B cell (primary cell): ENCODE measurements at regions not wholly inside any gene's neighbourhood (a gene's known extent, or its start where the extent isn't known, plus 50 kb on each side); places are given as distances from the start of the nearest gene placed in this dataset.

ENCODE experiments used
- ATAC-seq: fragments of 200-7000 bp; cut with Tn5 transposase; one replicate; pipeline ENCODE4 v1.10.0; 2021; ENCODE audit warnings: low read depth, mild to moderate bottlenecking, moderate number of reproducible peaks, moderate library complexity
- CTCF ChIA-PET: fragments of 350-600 bp; sonication (Branson Sonifier 250); formaldehyde crosslinking; loops from one replicate; lab custom pipeline; 2021; ENCODE audit warnings: antibody characterized with exemption, inconsistent platforms; lab: Charles Lee
- POLR2A ChIA-PET: fragments of 350-600 bp; sonication (Branson Sonifier 250); formaldehyde crosslinking; loops from one replicate; lab custom pipeline; 2021; ENCODE audit warnings: antibody characterized with exemption; lab: Charles Lee
- DNase-seq: peaks from one replicate; pipeline ENCODE4 v3.0.0; 2013
- H2AFZ ChIP-seq: 2 replicates; pipeline ENCODE4 v1.6.1; 2012; ENCODE audit warnings: mild to moderate bottlenecking, low read depth, low read length; ENCODE audit not compliant: insufficient read depth, poor library complexity, severe bottlenecking
- H3K27ac ChIP-seq, 2 donors: 1 replicate in 1 of 2; 2 replicates in 1 of 2; pipeline ENCODE4 v1.5.1; 2012 to 2013; ENCODE audit warnings: low read length in 2 of 2, mild to moderate bottlenecking in 2 of 2, moderate library complexity in 1 of 2
- H3K27me3 ChIP-seq, 4 experiments: fragments of 200-600 bp in 1 of 4; sonication (generic) in 1 of 4; replicated peaks in 1 of 4; 1 replicate in 2 of 4; 2 replicates in 2 of 4; pipeline versions ENCODE4 v1.6.1 to v1.7.0; 2013 to 2016; ENCODE audit warnings: low read length in 3 of 4, mild to moderate bottlenecking in 2 of 4, mixed read lengths in 1 of 4, moderate library complexity in 1 of 4; ENCODE audit not compliant: insufficient read depth in 4 of 4, control insufficient read depth in 3 of 4; ENCODE audit errors: control extremely low read depth in 1 of 4
- H3K36me3 ChIP-seq, 2 experiments: replicated peaks in 1 of 2; 1 replicate in 1 of 2; 2 replicates in 1 of 2; pipeline versions ENCODE4 v1.6.1 to v1.7.1; 2013; ENCODE audit warnings: low read length in 1 of 2; ENCODE audit not compliant: insufficient read depth in 2 of 2, control insufficient read depth in 1 of 2; ENCODE audit errors: control extremely low read depth in 1 of 2, extremely low read depth in 1 of 2
- H3K4me1 ChIP-seq, 2 donors: fragments of 200-600 bp in 1 of 2; sonication (generic) in 1 of 2; 1 replicate in 1 of 2; 2 replicates in 1 of 2; pipeline versions ENCODE4 v1.5.1 to v1.6.1; 2013 to 2017; ENCODE audit warnings: low read length in 2 of 2; ENCODE audit not compliant: control insufficient read depth in 2 of 2, insufficient read depth in 2 of 2
- H3K4me2 ChIP-seq: replicated peaks from 2 replicates; pipeline ENCODE3; 2012; ENCODE audit warnings: mild to moderate bottlenecking, low read depth, low read length; ENCODE audit not compliant: poor library complexity, severe bottlenecking
- H3K4me3 ChIP-seq, 5 experiments: fragments of 200-600 bp in 1 of 5; sonication (generic) in 1 of 5; 1 replicate in 3 of 5; 2 replicates in 2 of 5; pipeline versions ENCODE4 v1.5.1 to v1.7.0; 2011 to 2016; ENCODE audit warnings: low read length in 4 of 5, mild to moderate bottlenecking in 4 of 5, low read depth in 2 of 5, control low read depth in 1 of 5, moderate library complexity in 1 of 5; ENCODE audit not compliant: insufficient read depth in 1 of 5; ENCODE audit errors: control extremely low read depth in 1 of 5, extremely low read depth in 1 of 5
- H3K79me2 ChIP-seq: fragments of 200-600 bp; sonication (generic); one replicate; pipeline ENCODE4 v1.6.0; 2016; ENCODE audit warnings: low read length; ENCODE audit not compliant: control insufficient read depth, insufficient read depth
- H3K9ac ChIP-seq: fragments of 200-600 bp; sonication (generic); 2 replicates; pipeline ENCODE4 v1.6.1; 2017; ENCODE audit warnings: mild to moderate bottlenecking, low read length, moderate library complexity
- H3K9me3 ChIP-seq, 3 donors: one replicate each; pipeline versions ENCODE4 v1.6.1 to v1.7.1; 2013; ENCODE audit warnings: low read length in 2 of 3; ENCODE audit not compliant: control insufficient read depth in 2 of 3, insufficient read depth in 1 of 3; ENCODE audit errors: control extremely low read depth in 1 of 3
- H4K20me1 ChIP-seq: 2 replicates; pipeline ENCODE4 v1.6.0; 2012; ENCODE audit warnings: mild to moderate bottlenecking, low read length; ENCODE audit not compliant: insufficient read depth, control insufficient read depth, poor library complexity, severe bottlenecking
- H3K27ac Mint-ChIP-seq: one replicate; pipeline ENCODE4 v1.8.0; 2021; ENCODE audit warnings: mixed read lengths
- H3K27me3 Mint-ChIP-seq: one replicate; pipeline ENCODE4 v1.8.0; 2021; ENCODE audit warnings: mixed read lengths
- H3K4me1 Mint-ChIP-seq: one replicate; pipeline ENCODE4 v1.8.0; 2021; ENCODE audit warnings: mixed read lengths
- H3K4me3 Mint-ChIP-seq: one replicate; pipeline ENCODE4 v1.8.0; 2021; ENCODE audit warnings: mixed read lengths
- H3K9me3 Mint-ChIP-seq: one replicate; pipeline ENCODE4 v1.8.0; 2022; ENCODE audit warnings: mixed read lengths; ENCODE audit not compliant: insufficient read depth
- EZH2 ChIP-seq: IDR thresholded peaks from 2 replicates; pipeline ENCODE4 v1.6.1; 2012; ENCODE audit warnings: borderline replicate concordance, low read depth, mild to moderate bottlenecking, moderate library complexity, low read length; ENCODE audit not compliant: insufficient read depth, poor library complexity, severe bottlenecking
- WGBS: methylation state at CpG from one replicate; pipeline ENCODE4 v1.1.5; 2013; ENCODE audit warnings: missing lambda C conversion rate; ENCODE audit not compliant: insufficient coverage; 5-methylcytosine and 5-hydroxymethylcytosine counted together
- intact Hi-C: fragments of 100-400 bp; cut with micrococcal nuclease; formaldehyde crosslinking; loops from one replicate; pipeline ENCODE4 v1.10.0; 2022
- TF ChIP-seq, protein P1 (sequence below): fragments of 200-600 bp; IDR thresholded peaks from one replicate; pipeline ENCODE4 v1.8.0; 2022; ENCODE audit warnings: antibody characterized with exemption, mild to moderate bottlenecking

- TF ChIP-seq, protein P1, sequence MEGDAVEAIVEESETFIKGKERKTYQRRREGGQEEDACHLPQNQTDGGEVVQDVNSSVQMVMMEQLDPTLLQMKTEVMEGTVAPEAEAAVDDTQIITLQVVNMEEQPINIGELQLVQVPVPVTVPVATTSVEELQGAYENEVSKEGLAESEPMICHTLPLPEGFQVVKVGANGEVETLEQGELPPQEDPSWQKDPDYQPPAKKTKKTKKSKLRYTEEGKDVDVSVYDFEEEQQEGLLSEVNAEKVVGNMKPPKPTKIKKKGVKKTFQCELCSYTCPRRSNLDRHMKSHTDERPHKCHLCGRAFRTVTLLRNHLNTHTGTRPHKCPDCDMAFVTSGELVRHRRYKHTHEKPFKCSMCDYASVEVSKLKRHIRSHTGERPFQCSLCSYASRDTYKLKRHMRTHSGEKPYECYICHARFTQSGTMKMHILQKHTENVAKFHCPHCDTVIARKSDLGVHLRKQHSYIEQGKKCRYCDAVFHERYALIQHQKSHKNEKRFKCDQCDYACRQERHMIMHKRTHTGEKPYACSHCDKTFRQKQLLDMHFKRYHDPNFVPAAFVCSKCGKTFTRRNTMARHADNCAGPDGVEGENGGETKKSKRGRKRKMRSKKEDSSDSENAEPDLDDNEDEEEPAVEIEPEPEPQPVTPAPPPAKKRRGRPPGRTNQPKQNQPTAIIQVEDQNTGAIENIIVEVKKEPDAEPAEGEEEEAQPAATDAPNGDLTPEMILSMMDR, result no peak
- TF ChIP-seq EZH2, result no peak
- Histone ChIP-seq H2AFZ (no peak overlapping the region), H3K36me3 (no peaks in the 10 kb centered on the region), H4K20me1 (no peaks in the 10 kb centered on the region), H3K27ac (no peak overlapping the region), H3K27me3 (no peaks in the 10 kb centered on the region), H3K9ac (no peak overlapping the region), H3K4me1 (no peaks in the 10 kb centered on the region), H3K4me3 (no peak overlapping the region), H3K79me2 (no peaks in the 10 kb centered on the region), H3K9me3 (no peaks in the 10 kb centered on the region), H3K4me2 (no peak overlapping the region)
- WGBS, result 100% methylated on average over 1 of the region's 2 CpGs
- intact Hi-C loops, result no loop called here
- no peak overlapping the region for H3K4me3 Mint-ChIP-seq
- DNase-seq (no peak), ATAC-seq (no peak)
- H3K4me1 Mint-ChIP-seq, result no peaks in the 10 kb centered on the region
- H3K27me3 Mint-ChIP-seq, result peaks cover 15% of the 10 kb centered on the region
- POLR2A ChIA-PET, result no interaction called here
- H3K9me3 Mint-ChIP-seq, result no peaks in the 10 kb centered on the region
- no peak overlapping the region for H3K27ac Mint-ChIP-seq
- CTCF ChIA-PET, result interaction anchor here (1.2 kb wide), 1 partner anchor 10 kb away, joined by 3 read pairs; no protein-coding TSS in a partner anchor
Measured at GRCh38 chr13:48909056-48909389, 66.7 kb upstream of the FNDC3A start.

GRCh38 chr13:48910686-48911085 is 65.0 kb upstream of the FNDC3A start:
- no peak overlapping the region for H3K4me3 Mint-ChIP-seq
- ATAC-seq, result no peak
- Histone ChIP-seq H3K27me3 (no peaks in the 10 kb centered on the region), H3K36me3 (no peaks in the 10 kb centered on the region), H3K4me3 (no peak overlapping the region), H3K79me2 (no peaks in the 10 kb centered on the region), H2AFZ (no peak overlapping the region), H3K27ac (no peak overlapping the region), H3K4me2 (no peak overlapping the region), H3K9me3 (no peaks in the 10 kb centered on the region), H4K20me1 (no peaks in the 10 kb centered on the region), H3K4me1 (no peaks in the 10 kb centered on the region), H3K9ac (no peak overlapping the region)
- intact Hi-C loops, result no loop called here
- no peak overlapping the region for H3K27ac Mint-ChIP-seq
- no peaks in the 10 kb centered on the region for H3K4me1 Mint-ChIP-seq
- DNase-seq, result no peak
- H3K27me3 Mint-ChIP-seq, result peaks cover 20% of the 10 kb centered on the region
- H3K9me3 Mint-ChIP-seq, result no peaks in the 10 kb centered on the region
- WGBS, result no CpG with 5 or more reads among the region's 2 CpGs
- TF ChIP-seq, protein P1, result no peak
- no peak for TF ChIP-seq EZH2
- ChIA-PET POLR2A (no interaction called here), CTCF (no interaction called here)
